GM12878 (cell line): ENCODE measurements at regions not wholly inside any gene's neighbourhood (a gene's known extent, or its start where the extent isn't known, plus 50 kb on each side); places are given as distances from the start of the nearest gene placed in this dataset.

Source experiments
- ATAC-seq: fragments of 200-7000 bp; cut with Tn5 transposase; 3 replicates; pipeline ENCODE4 v1.9.1; 2020; ENCODE audit warnings: mild to moderate bottlenecking, moderate library complexity
- BruUV-seq: library from RNA; stranded (reverse); fragments of 400-500 nt; replicated peaks from 2 replicates; lab custom pipeline; 2021; lab: Mats Ljungman, UMichigan
- CTCF ChIA-PET: fragments of 300-600 bp; sonication (Branson Sonifier 250); formaldehyde crosslinking; extraction: SDS; loops from one replicate; lab custom pipeline; 2021; ENCODE audit warnings: inconsistent platforms; lab: Yijun Ruan, JAX
- POLR2A ChIA-PET: fragments of 350-600 bp; formaldehyde crosslinking; extraction: SDS; loops from one replicate; lab custom pipeline; 2021; ENCODE audit warnings: inconsistent platforms; lab: Charles Lee
- RAD21 ChIA-PET: fragments of 300-600 bp; sonication (Branson Sonifier 250); formaldehyde crosslinking; loops from one replicate; lab custom pipeline; 2023; ENCODE audit warnings: antibody characterized with exemption; ENCODE audit not compliant: unreplicated experiment; lab: Charles Lee
- SMC1A ChIA-PET: fragments of 300-600 bp; sonication (Branson Sonifier 250); formaldehyde crosslinking; loops from one replicate; lab custom pipeline; 2023; ENCODE audit not compliant: unreplicated experiment, uncharacterized antibody; lab: Charles Lee
- DNase-seq: peaks from one replicate; pipeline ENCODE4 v3.0.0-alpha.2; 2011; ENCODE audit warnings: low read depth, low spot score
- FAIRE-seq: peaks from 3 replicates; lab custom pipeline; 2011; peaks lifted over from hg19 to GRCh38; lab: Jason Lieb, UNC
- H2AFZ ChIP-seq: 2 replicates; pipeline ENCODE4 v1.6.0; 2011; ENCODE audit warnings: low read depth, low read length, control low read depth; ENCODE audit not compliant: control insufficient read depth
- H3K27ac ChIP-seq: 2 replicates; pipeline ENCODE4 v1.5.1; 2011; ENCODE audit warnings: control low read depth; ENCODE audit not compliant: control insufficient read depth, insufficient read depth
- H3K27me3 ChIP-seq, 2 experiments: replicated peaks in 1 of 2; 2 replicates each; pipeline versions ENCODE4 v1.6.0 to v1.6.1; 2011; ENCODE audit warnings: low read length in 1 of 2; ENCODE audit not compliant: control insufficient read depth in 2 of 2, insufficient read depth in 2 of 2
- H3K36me3 ChIP-seq, 2 experiments: 2 replicates each; pipeline ENCODE4 v1.5.1; 2011; ENCODE audit warnings: low read length in 1 of 2; ENCODE audit not compliant: control insufficient read depth in 2 of 2, insufficient read depth in 2 of 2
- H3K4me1 ChIP-seq: 2 replicates; pipeline ENCODE4 v1.6.1; 2011; ENCODE audit warnings: mild to moderate bottlenecking, low read length, moderate library complexity, mixed read lengths; ENCODE audit not compliant: control insufficient read depth, insufficient read depth
- H3K4me2 ChIP-seq: 2 replicates; pipeline ENCODE4 v1.6.0; 2011; ENCODE audit warnings: control low read depth; ENCODE audit not compliant: control insufficient read depth, insufficient read depth
- H3K4me3 ChIP-seq: fragments of 200-600 bp; sonication (generic); 2 replicates; pipeline ENCODE4 v1.5.1; 2016
- H3K79me2 ChIP-seq: 2 replicates; pipeline ENCODE4 v1.6.0; 2011; ENCODE audit warnings: low read length; ENCODE audit not compliant: control insufficient read depth, insufficient read depth
- H3K9ac ChIP-seq: 2 replicates; pipeline ENCODE4 v1.8.0; 2011; ENCODE audit warnings: low read length, control low read depth, mixed read lengths; ENCODE audit not compliant: control insufficient read depth, insufficient read depth
- H3K9me3 ChIP-seq: replicated peaks from 3 replicates; pipeline ENCODE4 v1.5.1; 2011; ENCODE audit warnings: mild to moderate bottlenecking, low read length; ENCODE audit not compliant: control insufficient read depth, insufficient read depth
- H4K20me1 ChIP-seq: 2 replicates; pipeline ENCODE4 v1.6.0; 2011; ENCODE audit not compliant: control insufficient read depth, insufficient read depth
- EGR1 ChIP-seq, 2 experiments: IDR thresholded peaks; 1 replicate in 1 of 2; 2 replicates in 1 of 2; pipeline ENCODE4 v1.6.1; 2011 to 2012; ENCODE audit warnings: low read depth in 2 of 2, low read length in 2 of 2, borderline replicate concordance in 1 of 2, mild to moderate bottlenecking in 1 of 2, moderate library complexity in 1 of 2
- PAX8 ChIP-seq: fragments of 450-650 bp; IDR thresholded peaks from 2 replicates; pipeline ENCODE4 v1.6.1; 2017; ENCODE audit warnings: mild to moderate bottlenecking, moderate library complexity
- POU2F2 ChIP-seq: IDR thresholded peaks from 3 replicates; pipeline ENCODE4 v1.6.1; 2011; ENCODE audit warnings: low read depth, mild to moderate bottlenecking, low read length, borderline replicate concordance
- WGBS: methylation state at CpG from one replicate; pipeline ENCODE4 v1.1.6; 2016; ENCODE audit warnings: low lambda C conversion rate; ENCODE audit not compliant: insufficient replicate concordance, insufficient coverage; ENCODE audit errors: missing lambda C conversion rate; 5-methylcytosine and 5-hydroxymethylcytosine counted together
- in situ Hi-C: fragments of 300-500 bp; cut with MboI; formaldehyde crosslinking; loops from 9 replicates; pipeline ENCODE4 v1.14.3; 2018; ENCODE audit warnings: mixed read lengths
- intact Hi-C: fragments of 100-400 bp; cut with micrococcal nuclease; formaldehyde crosslinking; loops from one replicate; pipeline ENCODE4 v1.14.2; 2022; ENCODE audit not compliant: unreplicated experiment
- TF ChIP-seq, protein P1 (sequence below): fragments of 450-650 bp; IDR thresholded peaks from 2 replicates; pipeline ENCODE4 v1.6.1; 2017; ENCODE audit warnings: mild to moderate bottlenecking, moderate library complexity
- TF ChIP-seq, protein P2 (sequence below): fragments of 450-650 bp; IDR thresholded peaks from 2 replicates; pipeline ENCODE4 v1.6.1; 2014; ENCODE audit warnings: mild to moderate bottlenecking
- TF ChIP-seq, protein P3 (sequence below): IDR thresholded peaks from 2 replicates; pipeline ENCODE4 v1.6.1; 2011; ENCODE audit warnings: low read depth, mild to moderate bottlenecking, low read length, moderate library complexity, borderline replicate concordance; ENCODE audit errors: extremely low read depth
- TF ChIP-seq, protein P4 (sequence below): IDR thresholded peaks from 2 replicates; pipeline ENCODE4 v1.6.1; 2012; ENCODE audit warnings: low read depth, low read length, improper control_type of control experiment

DNA sequence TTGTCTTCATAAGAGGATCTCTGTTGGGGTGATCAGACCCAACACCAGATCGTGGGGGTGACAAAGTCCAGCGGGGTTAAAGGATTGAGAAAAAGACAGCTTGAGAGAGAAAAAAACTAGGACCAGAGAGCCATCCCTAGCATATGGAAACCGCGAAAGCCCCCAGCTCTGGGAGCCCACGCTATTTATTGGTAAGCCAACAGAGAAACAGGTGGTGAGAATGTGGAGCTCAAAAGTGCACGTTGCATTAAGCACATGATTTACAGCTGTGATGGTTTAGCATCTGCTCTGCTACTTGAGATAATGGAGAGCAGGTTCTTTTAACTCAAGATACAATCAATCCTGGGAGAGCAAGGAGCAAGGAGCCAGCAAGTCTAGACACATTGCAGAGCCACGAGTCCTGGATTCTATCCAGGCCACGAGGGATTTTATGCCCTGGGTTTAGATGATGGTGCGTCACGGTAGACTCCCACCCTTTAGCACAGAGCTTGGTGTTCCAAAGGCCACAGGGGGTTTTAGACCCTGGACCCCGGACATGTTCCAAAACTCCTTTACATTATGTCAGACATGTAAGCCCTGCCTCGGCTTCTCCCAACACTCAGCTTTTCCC, 755.2 kb upstream of the SORCS1 start:
- Histone ChIP-seq H3K36me3 (no peaks in the 10 kb centered on the region), H3K4me2 (no peak overlapping the region), H3K79me2 (no peaks in the 10 kb centered on the region), H3K4me1 (no peaks in the 10 kb centered on the region), H2AFZ (no peak overlapping the region), H3K27ac (no peak overlapping the region), H4K20me1 (no peaks in the 10 kb centered on the region), H3K4me3 (no peak overlapping the region), H3K27me3 (no peaks in the 10 kb centered on the region), H3K9me3 (no peaks in the 10 kb centered on the region; the same call in 2 of the 3 replicates), H3K9ac (no peak overlapping the region)
- no peak for ATAC-seq
- RAD21 ChIA-PET = no interaction called here
- TF ChIP-seq, protein P1, sequence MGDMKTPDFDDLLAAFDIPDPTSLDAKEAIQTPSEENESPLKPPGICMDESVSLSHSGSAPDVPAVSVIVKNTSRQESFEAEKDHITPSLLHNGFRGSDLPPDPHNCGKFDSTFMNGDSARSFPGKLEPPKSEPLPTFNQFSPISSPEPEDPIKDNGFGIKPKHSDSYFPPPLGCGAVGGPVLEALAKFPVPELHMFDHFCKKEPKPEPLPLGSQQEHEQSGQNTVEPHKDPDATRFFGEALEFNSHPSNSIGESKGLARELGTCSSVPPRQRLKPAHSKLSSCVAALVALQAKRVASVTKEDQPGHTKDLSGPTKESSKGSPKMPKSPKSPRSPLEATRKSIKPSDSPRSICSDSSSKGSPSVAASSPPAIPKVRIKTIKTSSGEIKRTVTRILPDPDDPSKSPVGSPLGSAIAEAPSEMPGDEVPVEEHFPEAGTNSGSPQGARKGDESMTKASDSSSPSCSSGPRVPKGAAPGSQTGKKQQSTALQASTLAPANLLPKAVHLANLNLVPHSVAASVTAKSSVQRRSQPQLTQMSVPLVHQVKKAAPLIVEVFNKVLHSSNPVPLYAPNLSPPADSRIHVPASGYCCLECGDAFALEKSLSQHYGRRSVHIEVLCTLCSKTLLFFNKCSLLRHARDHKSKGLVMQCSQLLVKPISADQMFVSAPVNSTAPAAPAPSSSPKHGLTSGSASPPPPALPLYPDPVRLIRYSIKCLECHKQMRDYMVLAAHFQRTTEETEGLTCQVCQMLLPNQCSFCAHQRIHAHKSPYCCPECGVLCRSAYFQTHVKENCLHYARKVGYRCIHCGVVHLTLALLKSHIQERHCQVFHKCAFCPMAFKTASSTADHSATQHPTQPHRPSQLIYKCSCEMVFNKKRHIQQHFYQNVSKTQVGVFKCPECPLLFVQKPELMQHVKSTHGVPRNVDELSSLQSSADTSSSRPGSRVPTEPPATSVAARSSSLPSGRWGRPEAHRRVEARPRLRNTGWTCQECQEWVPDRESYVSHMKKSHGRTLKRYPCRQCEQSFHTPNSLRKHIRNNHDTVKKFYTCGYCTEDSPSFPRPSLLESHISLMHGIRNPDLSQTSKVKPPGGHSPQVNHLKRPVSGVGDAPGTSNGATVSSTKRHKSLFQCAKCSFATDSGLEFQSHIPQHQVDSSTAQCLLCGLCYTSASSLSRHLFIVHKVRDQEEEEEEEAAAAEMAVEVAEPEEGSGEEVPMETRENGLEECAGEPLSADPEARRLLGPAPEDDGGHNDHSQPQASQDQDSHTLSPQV = no peak
- TF ChIP-seq, protein P2, sequence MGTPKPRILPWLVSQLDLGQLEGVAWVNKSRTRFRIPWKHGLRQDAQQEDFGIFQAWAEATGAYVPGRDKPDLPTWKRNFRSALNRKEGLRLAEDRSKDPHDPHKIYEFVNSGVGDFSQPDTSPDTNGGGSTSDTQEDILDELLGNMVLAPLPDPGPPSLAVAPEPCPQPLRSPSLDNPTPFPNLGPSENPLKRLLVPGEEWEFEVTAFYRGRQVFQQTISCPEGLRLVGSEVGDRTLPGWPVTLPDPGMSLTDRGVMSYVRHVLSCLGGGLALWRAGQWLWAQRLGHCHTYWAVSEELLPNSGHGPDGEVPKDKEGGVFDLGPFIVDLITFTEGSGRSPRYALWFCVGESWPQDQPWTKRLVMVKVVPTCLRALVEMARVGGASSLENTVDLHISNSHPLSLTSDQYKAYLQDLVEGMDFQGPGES = no peak
- no peak for TF ChIP-seq EGR1 (IDR thresholded peaks at IDR 0.05; ENCODE audit: borderline replicate concordance in 1 of 2, low read depth in 2 of 2, low read length in 2 of 2)
- TF ChIP-seq, protein P3, sequence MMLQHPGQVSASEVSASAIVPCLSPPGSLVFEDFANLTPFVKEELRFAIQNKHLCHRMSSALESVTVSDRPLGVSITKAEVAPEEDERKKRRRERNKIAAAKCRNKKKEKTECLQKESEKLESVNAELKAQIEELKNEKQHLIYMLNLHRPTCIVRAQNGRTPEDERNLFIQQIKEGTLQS = no peak
- no peak for TF ChIP-seq PAX8
- TF ChIP-seq POU2F2 = no peak
- TF ChIP-seq, protein P4, sequence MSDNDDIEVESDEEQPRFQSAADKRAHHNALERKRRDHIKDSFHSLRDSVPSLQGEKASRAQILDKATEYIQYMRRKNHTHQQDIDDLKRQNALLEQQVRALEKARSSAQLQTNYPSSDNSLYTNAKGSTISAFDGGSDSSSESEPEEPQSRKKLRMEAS = no peak
- intact Hi-C loops (no loop called here), in situ Hi-C loops (no loop called here)
- CTCF ChIA-PET = interaction anchor here (0.8 to 1.3 kb wide), 2 partner anchors 20 to 285 kb away, joined by 3 read pairs; no protein-coding TSS in a partner anchor
- DNase-seq = no peak
- BruUV-seq = no TSS peak
- WGBS = 34% methylated on average over 11 of the region's 12 CpGs
- POLR2A ChIA-PET = no interaction called here
- SMC1A ChIA-PET = interaction anchor here (0.6 to 1.2 kb wide), 6 partner anchors 8 to 284 kb away, joined by 3 read pairs; no protein-coding TSS in a partner anchor
- no peak for FAIRE-seq
